KOPT-K1 (cell line): ENCODE measurements at regions not wholly inside any gene's neighbourhood (a gene's known extent, or its start where the extent isn't known, plus 50 kb on each side); places are given as distances from the start of the nearest gene placed in this dataset.

Experiments used
- H3K27ac ChIP-seq: fragments of 200-600 bp; sonication (generic); 2 replicates; pipeline ENCODE4 v1.5.1; 2016; ENCODE audit warnings: antibody characterized with exemption, mild to moderate bottlenecking, low read depth, low read length; ENCODE audit not compliant: poor library complexity, severe bottlenecking
- H3K36me3 ChIP-seq: fragments of 200-600 bp; sonication (generic); 2 replicates; pipeline ENCODE4 v1.5.1; 2017; ENCODE audit warnings: antibody characterized with exemption, mild to moderate bottlenecking, low read length, moderate library complexity; ENCODE audit not compliant: insufficient read depth
- H3K9me3 ChIP-seq: fragments of 200-600 bp; sonication (generic); 2 replicates; pipeline ENCODE4 v1.5.1; 2017; ENCODE audit warnings: antibody characterized with exemption, low read length, mild to moderate bottlenecking; ENCODE audit not compliant: insufficient read depth, poor library complexity, severe bottlenecking

- Histone ChIP-seq H3K36me3 (no peaks in the 10 kb centered on the region), H3K27ac (no peak overlapping the region), H3K9me3 (no peaks in the 10 kb centered on the region)
Measured at GRCh38 chr18:30132959-30133358, 909.6 kb downstream of the DSC3 start.

GRCh38 chr18:30121397-30121796 is 921.1 kb downstream of the DSC3 start:
- no peaks in the 10 kb centered on the region for H3K36me3 ChIP-seq
- no peak overlapping the region for H3K27ac ChIP-seq
- no peaks in the 10 kb centered on the region for H3K9me3 ChIP-seq

DNA sequence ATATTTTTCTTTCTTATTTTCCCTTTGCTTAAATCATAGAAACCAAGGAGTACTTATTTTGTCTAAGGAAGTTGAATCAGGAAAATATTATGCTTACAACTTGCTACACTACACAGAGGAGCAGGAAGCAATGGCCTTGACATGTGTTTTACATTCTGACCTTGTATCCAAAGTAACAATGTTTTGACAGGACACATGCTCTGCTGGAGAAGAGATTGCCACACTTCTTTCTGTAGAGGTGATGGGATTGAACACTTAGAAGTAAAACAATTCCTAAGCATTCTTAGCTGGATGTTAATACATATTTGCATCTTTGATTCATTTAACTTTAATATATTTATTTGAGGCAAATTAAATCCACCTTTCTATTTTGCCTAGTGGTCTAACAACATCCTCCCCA is 929.1 kb downstream of the DSC3 start:
- H3K9me3 ChIP-seq = no peaks in the 10 kb centered on the region
- no peaks in the 10 kb centered on the region for H3K36me3 ChIP-seq
- no peak overlapping the region for H3K27ac ChIP-seq

GRCh38 chr18:30106356-30106755 is 936.2 kb downstream of the DSC3 start:
- Histone ChIP-seq H3K27ac (no peak overlapping the region), H3K9me3 (no peaks in the 10 kb centered on the region), H3K36me3 (no peaks in the 10 kb centered on the region)

DNA sequence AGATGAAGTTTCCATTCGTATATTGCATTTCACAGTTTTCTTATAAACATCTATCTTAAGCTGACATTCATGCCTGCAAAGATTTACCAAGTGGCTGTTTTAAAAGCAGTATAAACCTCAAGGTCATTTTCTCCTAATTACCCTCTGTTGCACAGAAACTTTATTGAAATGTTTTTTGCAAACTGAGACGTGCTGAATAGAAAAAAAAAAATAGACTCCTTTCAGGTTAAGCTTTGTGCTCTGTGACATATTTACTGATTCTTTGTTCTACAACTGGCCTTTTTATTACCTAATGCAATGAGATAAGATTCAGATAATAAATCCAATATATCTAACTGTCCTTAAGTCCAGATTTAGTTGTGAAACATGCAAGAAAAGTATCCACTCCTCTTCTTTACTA is 938.7 kb downstream of the DSC3 start:
- Histone ChIP-seq H3K36me3 (no peaks in the 10 kb centered on the region), H3K27ac (no peak overlapping the region), H3K9me3 (no peaks in the 10 kb centered on the region)

DNA sequence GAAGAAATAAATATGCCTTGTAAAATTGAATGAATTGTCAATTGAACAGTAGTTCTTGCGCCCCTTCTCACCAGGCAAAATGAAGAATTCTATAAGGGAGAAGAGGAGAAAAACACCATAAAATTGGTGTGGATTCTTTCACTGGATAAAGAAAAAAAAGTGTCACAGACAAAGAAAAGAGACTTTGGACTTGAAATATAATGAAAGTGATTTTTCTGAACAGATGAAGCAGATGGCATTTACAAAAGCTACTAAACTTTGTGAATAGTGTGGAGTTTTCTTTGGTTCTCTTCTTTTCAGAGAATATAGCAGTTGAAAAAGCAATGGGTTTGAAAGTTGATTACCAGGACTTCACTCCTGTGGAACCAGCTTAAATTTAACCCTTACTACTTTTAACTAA is 945.7 kb downstream of the DSC3 start:
- Histone ChIP-seq H3K36me3 (no peaks in the 10 kb centered on the region), H3K9me3 (no peaks in the 10 kb centered on the region), H3K27ac (no peak overlapping the region)

DNA sequence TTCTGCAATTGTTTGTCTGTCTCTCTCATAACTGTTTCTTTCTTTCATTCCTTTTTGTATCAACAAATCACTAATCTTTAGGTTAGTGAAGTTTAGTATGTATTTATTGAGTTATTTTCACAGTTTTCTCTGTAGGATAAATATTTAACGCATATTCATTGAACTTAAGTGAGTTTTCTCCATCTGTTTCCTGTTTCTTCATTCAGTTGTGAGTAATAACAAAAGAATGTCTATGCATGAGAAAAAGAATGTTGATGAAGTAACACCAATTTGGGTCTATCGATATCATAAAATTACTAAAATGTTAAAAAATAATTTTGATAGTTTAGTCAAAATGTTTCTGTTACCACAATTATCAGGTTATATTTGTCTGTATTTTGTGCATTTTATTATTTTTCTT is 948.0 kb downstream of the DSC3 start:
- Histone ChIP-seq H3K27ac (no peak overlapping the region), H3K36me3 (no peaks in the 10 kb centered on the region), H3K9me3 (no peaks in the 10 kb centered on the region)

- Histone ChIP-seq H3K36me3 (no peaks in the 10 kb centered on the region), H3K9me3 (no peaks in the 10 kb centered on the region), H3K27ac (no peak overlapping the region)
Measured at GRCh38 chr18:30093376-30093775, 949.2 kb downstream of the DSC3 start.

- no peak overlapping the region for H3K27ac ChIP-seq
- H3K9me3 ChIP-seq = no peaks in the 10 kb centered on the region
- no peaks in the 10 kb centered on the region for H3K36me3 ChIP-seq
Measured at GRCh38 chr18:30088238-30089015, 954.1 kb downstream of the DSC3 start.

GRCh38 chr18:30086351-30086750 is 956.2 kb downstream of the DSC3 start:
- H3K36me3 ChIP-seq = no peaks in the 10 kb centered on the region
- H3K9me3 ChIP-seq = no peaks in the 10 kb centered on the region
- no peak overlapping the region for H3K27ac ChIP-seq

- Histone ChIP-seq H3K36me3 (no peaks in the 10 kb centered on the region), H3K9me3 (no peaks in the 10 kb centered on the region), H3K27ac (no peak overlapping the region)
Measured at GRCh38 chr18:30081122-30081521, 961.4 kb downstream of the DSC3 start.

- Histone ChIP-seq H3K36me3 (no peaks in the 10 kb centered on the region), H3K27ac (no peak overlapping the region), H3K9me3 (peaks cover 7% of the 10 kb centered on the region)
Measured at GRCh38 chr18:30072609-30073385, 969.7 kb downstream of the DSC3 start.

GRCh38 chr18:30066288-30066687 is 976.3 kb downstream of the DSC3 start:
- Histone ChIP-seq H3K27ac (no peak overlapping the region), H3K36me3 (no peaks in the 10 kb centered on the region), H3K9me3 (no peaks in the 10 kb centered on the region)

DNA sequence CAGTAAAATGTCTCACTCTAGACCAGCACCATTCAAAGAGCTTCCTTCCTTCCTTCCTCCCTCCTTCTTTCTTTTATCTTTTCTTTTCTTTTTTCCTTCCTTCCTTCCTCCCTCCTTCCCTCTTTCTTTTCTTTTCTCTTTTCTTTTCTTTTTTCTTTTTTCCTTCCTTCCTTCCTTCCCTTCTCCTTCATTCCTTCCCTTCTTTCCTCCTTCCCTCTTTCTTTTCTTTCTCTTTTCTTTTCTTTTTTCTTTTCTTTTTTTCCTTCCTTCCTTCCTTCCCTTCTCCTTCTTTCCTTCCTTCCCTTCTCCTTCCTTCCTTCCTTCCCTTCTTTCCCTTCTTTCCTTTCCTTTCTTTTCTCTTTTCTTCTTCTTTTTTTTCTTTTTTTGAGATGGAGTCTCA is 985.1 kb downstream of the DSC3 start:
- no peaks in the 10 kb centered on the region for H3K36me3 ChIP-seq
- no peak overlapping the region for H3K27ac ChIP-seq
- H3K9me3 ChIP-seq = no peaks in the 10 kb centered on the region

DNA sequence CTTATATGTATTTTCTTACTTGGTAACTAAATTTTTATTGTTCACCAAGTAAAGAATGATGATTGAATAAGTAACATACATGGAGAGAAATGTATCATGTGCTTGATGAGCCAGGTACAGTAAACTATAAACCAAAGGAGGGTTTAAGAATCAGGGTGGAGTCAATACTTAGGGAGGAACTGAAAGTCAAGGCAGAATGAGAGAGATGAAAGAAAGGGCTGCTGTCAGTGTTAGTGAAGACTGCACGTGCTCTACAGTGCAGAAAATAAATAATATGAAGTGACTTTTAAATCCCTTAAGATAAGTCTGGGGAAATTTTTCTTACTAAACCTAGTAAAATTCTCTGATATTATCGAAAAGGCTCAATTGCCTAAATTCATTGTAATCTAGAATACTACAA is 986.0 kb downstream of the DSC3 start:
- no peak overlapping the region for H3K27ac ChIP-seq
- no peaks in the 10 kb centered on the region for H3K9me3 ChIP-seq
- no peaks in the 10 kb centered on the region for H3K36me3 ChIP-seq

DNA sequence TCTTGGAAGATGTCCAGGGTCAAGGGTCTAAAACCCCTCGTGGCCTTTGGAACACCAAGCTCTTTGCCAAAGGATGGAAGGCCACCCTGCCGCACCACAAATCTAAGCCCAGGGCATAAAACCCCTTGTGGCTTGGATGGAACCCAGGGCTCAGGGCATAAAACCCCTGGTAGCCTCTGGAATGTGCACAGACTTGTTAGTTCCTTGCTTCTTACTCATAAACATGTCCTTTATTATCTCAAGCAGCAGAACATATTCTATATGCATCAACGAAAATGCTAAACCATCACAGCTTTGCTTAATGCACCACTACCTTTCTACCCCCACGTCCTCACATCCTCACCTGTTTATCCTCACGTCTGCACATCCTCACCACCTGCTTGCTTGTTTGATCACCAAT is 998.0 kb downstream of the DSC3 start:
- H3K36me3 ChIP-seq = no peaks in the 10 kb centered on the region
- no peaks in the 10 kb centered on the region for H3K9me3 ChIP-seq
- H3K27ac ChIP-seq = no peak overlapping the region
